Fibroblast of skin of right biceps (primary cell): ENCODE measurements at regions not wholly inside any gene's neighbourhood (a gene's known extent, or its start where the extent isn't known, plus 50 kb on each side); places are given as distances from the start of the nearest gene placed in this dataset.
"Not testable (repeated sequence)": the region's sequence is repeated elsewhere in the genome, so short reads cannot be mapped to it uniquely, and the experiment has no call there.

ENCODE experiments used
- DNase-seq: peaks from one replicate; pipeline ENCODE4 v3.0.0-alpha.2; 2013

- no peak for DNase-seq
Measured at GRCh38 chr11:24225501-24225900, 271.4 kb upstream of the LUZP2 start.

- no peak for DNase-seq
Measured at GRCh38 chr11:24226606-24227005, 270.2 kb upstream of the LUZP2 start.

- no peak for DNase-seq
Measured at GRCh38 chr11:24233041-24233440, 263.8 kb upstream of the LUZP2 start.

- DNase-seq = peak; percentile 57
Measured at GRCh38 chr11:24234822-24235508, 261.9 kb upstream of the LUZP2 start.

- peak; percentile 92 for DNase-seq
Measured at GRCh38 chr11:24238771-24239645, 257.8 kb upstream of the LUZP2 start.

- no peak for DNase-seq
Measured at GRCh38 chr11:24239930-24240329, 256.9 kb upstream of the LUZP2 start.

GRCh38 chr11:24240496-24241175 is 256.2 kb upstream of the LUZP2 start:
- peak; percentile 65 for DNase-seq

- DNase-seq = no peak
Measured at GRCh38 chr11:24246715-24247114, 250.1 kb upstream of the LUZP2 start.

GRCh38 chr11:24247846-24248245 is 249.0 kb upstream of the LUZP2 start:
- DNase-seq = no peak

- DNase-seq = no peak
Measured at GRCh38 chr11:24249921-24250320, 246.9 kb upstream of the LUZP2 start.

- no peak for DNase-seq
Measured at GRCh38 chr11:24253237-24253760, 243.6 kb upstream of the LUZP2 start.

- no peak for DNase-seq
Measured at GRCh38 chr11:24264868-24265267, 232.0 kb upstream of the LUZP2 start.

GRCh38 chr11:24267014-24267413 is 229.8 kb upstream of the LUZP2 start:
- DNase-seq = no peak

- no peak for DNase-seq
Measured at GRCh38 chr11:24271798-24272197, 225.1 kb upstream of the LUZP2 start.

GRCh38 chr11:24274214-24274781 is 222.6 kb upstream of the LUZP2 start:
- DNase-seq = not testable (repeated sequence)

- peak; percentile 7 for DNase-seq
Measured at GRCh38 chr11:24286238-24286637, 210.6 kb upstream of the LUZP2 start.

- peak; percentile 4 for DNase-seq
Measured at GRCh38 chr11:24289301-24289700, 207.6 kb upstream of the LUZP2 start.

- DNase-seq = no peak
Measured at GRCh38 chr11:24293964-24294363, 202.9 kb upstream of the LUZP2 start.

- DNase-seq = no peak
Measured at GRCh38 chr11:24295360-24295759, 201.5 kb upstream of the LUZP2 start.

- no peak for DNase-seq
Measured at GRCh38 chr11:24297461-24297860, 199.4 kb upstream of the LUZP2 start.

- peak; percentile 21 for DNase-seq
Measured at GRCh38 chr11:24298146-24298545, 198.7 kb upstream of the LUZP2 start.

GRCh38 chr11:24311974-24312373 is 184.9 kb upstream of the LUZP2 start:
- no peak for DNase-seq
